Uterus (tissue), 3 donors: ENCODE measurements at regions not wholly inside any gene's neighbourhood (a gene's known extent, or its start where the extent isn't known, plus 50 kb on each side); places are given as distances from the start of the nearest gene placed in this dataset.
"Not testable (repeated sequence)": the region's sequence is repeated elsewhere in the genome, so short reads cannot be mapped to it uniquely, and the experiment has no call there.

ENCODE experiments used
- DNase-seq, 2 donors: peaks; one replicate each; pipeline ENCODE4 v3.0.0-alpha.2; 2019 to 2020
- H3K27ac ChIP-seq, 2 donors: fragments of 200-600 bp; sonication (generic); 1 replicate in 1 of 2; 2 replicates in 1 of 2; pipeline ENCODE4 v1.5.1; 2016 to 2018
- H3K27me3 ChIP-seq, 2 donors: fragments of 200-600 bp; sonication (generic); one replicate each; pipeline ENCODE4 v1.5.1; 2018 to 2019; ENCODE audit warnings: control low read depth in 1 of 2
- H3K36me3 ChIP-seq, 2 donors: fragments of 200-600 bp; sonication (generic); one replicate each; pipeline ENCODE4 v1.5.1; 2019; ENCODE audit warnings: control low read depth in 1 of 2
- H3K4me1 ChIP-seq, 2 donors: fragments of 200-600 bp; sonication (generic); one replicate each; pipeline ENCODE4 v1.5.1; 2018 to 2019; ENCODE audit warnings: control low read depth in 1 of 2
- H3K4me3 ChIP-seq, 2 donors: fragments of 200-600 bp; sonication (generic); 1 replicate in 1 of 2; 2 replicates in 1 of 2; pipeline ENCODE4 v1.5.1; 2018 to 2019; ENCODE audit warnings: mild to moderate bottlenecking in 1 of 2
- H3K9me3 ChIP-seq, 2 donors: fragments of 200-600 bp; sonication (generic); one replicate each; pipeline ENCODE4 v1.5.1; 2019; ENCODE audit warnings: control low read depth in 1 of 2
- POLR2A ChIP-seq, 2 donors: fragments of 450-650 bp; IDR thresholded peaks; one replicate each; pipeline ENCODE4 v1.6.1; 2016; ENCODE audit warnings: antibody characterized with exemption in 2 of 2, mild to moderate bottlenecking in 1 of 2, moderate library complexity in 1 of 2
- intact Hi-C: fragments of 100-400 bp; cut with DNase I; formaldehyde crosslinking; loops from one replicate; pipeline ENCODE4 v1.15.1; 2023; ENCODE audit warnings: low total_unique reads
- TF ChIP-seq, protein P1 (sequence below), 4 experiments: fragments of 200-600 bp in 2 of 4; fragments of 450-650 bp in 2 of 4; sonication (generic) in 2 of 4; IDR thresholded peaks; one replicate each; pipeline ENCODE4 v1.5.1; 2016 to 2019; ENCODE audit warnings: antibody characterized with exemption in 4 of 4, mild to moderate bottlenecking in 2 of 4, moderate library complexity in 1 of 4
- donor health status: DM: yes; HTN: yes; CAD: no.

DNA sequence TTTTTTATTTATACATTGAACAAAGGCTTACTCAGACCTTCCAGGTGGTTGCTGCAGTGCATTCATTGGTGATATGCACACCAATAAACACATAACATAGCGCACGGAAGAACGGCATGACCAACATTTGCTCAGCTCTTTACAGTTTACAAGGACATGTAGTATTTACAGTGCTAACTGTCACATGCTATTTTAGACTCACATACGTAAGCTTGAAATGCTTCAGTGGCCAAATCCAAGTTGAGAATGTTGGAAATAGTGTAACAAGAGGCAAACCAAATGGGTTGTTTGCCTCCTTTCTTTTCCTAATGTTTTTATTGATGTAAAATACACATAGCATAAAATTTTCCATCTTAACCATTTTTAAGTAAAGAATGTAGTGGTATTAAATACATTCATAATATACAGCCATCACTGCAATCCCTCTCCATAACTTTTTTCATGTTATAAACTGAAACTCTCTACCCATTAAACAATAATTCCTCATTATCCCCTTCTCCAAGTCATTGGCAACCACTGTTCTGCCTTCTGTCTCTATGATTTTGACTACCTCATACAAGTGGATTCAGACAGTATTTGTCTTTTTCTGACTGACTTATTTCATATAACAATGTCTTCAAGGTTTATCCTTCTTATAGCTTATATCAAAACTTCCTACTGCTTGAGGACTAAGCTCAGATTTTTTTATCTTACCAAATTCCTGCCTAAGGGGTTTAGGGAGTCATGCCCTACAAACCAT lies 1722.9 kb upstream of the AGA start:
- Histone ChIP-seq H3K9me3 (no peaks in the 10 kb centered on the region), H3K36me3 (no peaks in the 10 kb centered on the region), H3K27me3 (no peaks in the 10 kb centered on the region), H3K27ac (no peak overlapping the region), H3K4me1 (no peaks in the 10 kb centered on the region), H3K4me3 (no peak overlapping the region)
- TF ChIP-seq POLR2A (IDR thresholded peaks at IDR 0.05), result no peak
- TF ChIP-seq, protein P1, sequence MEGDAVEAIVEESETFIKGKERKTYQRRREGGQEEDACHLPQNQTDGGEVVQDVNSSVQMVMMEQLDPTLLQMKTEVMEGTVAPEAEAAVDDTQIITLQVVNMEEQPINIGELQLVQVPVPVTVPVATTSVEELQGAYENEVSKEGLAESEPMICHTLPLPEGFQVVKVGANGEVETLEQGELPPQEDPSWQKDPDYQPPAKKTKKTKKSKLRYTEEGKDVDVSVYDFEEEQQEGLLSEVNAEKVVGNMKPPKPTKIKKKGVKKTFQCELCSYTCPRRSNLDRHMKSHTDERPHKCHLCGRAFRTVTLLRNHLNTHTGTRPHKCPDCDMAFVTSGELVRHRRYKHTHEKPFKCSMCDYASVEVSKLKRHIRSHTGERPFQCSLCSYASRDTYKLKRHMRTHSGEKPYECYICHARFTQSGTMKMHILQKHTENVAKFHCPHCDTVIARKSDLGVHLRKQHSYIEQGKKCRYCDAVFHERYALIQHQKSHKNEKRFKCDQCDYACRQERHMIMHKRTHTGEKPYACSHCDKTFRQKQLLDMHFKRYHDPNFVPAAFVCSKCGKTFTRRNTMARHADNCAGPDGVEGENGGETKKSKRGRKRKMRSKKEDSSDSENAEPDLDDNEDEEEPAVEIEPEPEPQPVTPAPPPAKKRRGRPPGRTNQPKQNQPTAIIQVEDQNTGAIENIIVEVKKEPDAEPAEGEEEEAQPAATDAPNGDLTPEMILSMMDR (IDR thresholded peaks at IDR 0.05), result no peak
- no peak for DNase-seq
- intact Hi-C loops, result no loop called here

DNA sequence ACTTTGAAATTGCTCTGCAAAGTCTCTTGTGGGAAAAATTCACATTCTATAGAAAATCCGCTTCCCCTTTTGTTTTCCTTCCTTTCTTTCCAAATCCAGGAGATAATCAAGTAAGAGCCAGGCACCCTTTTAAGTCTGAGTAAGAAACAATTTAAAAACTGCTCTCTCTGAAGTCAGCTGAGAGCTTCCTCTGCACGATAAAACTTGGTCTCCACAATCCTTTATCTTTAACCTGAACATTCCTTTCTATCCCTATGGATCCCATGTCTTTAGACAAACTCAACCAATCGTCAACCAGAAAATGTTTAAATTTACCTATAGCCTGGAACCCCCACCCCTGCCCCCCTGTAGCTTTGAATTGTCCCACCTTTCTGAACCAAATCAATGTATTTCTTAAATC lies 1723.6 kb upstream of the AGA start:
- H3K4me3 ChIP-seq, result no peak overlapping the region
- H3K27ac ChIP-seq, result no peak overlapping the region
- intact Hi-C loops, result no loop called here
- H3K36me3 ChIP-seq, result no peaks in the 10 kb centered on the region
- H3K4me1 ChIP-seq, result no peaks in the 10 kb centered on the region
- H3K27me3 ChIP-seq, result no peaks in the 10 kb centered on the region
- no peak for DNase-seq
- H3K9me3 ChIP-seq, result no peaks in the 10 kb centered on the region
- no peak for TF ChIP-seq POLR2A (IDR thresholded peaks at IDR 0.05)
- TF ChIP-seq, protein P1 (IDR thresholded peaks at IDR 0.05), result no peak

DNA sequence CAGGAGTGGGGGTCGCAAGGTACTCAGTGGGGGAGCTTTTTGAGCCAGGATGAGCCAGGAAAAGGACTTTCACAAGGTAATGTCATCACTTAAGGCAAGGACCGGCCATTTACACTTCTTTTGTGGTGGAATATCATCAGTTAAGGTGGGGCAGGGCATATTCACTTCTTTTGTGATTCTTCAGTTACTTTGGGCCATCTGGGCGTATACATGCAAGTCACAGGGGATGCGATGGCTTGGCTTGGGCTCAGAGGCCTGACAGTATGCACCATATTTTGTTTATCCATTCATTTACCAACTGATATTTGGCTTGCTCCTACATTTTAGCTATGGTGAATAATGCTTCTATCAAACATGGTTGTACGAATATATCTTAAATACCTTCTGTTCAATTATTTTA lies 1728.1 kb upstream of the AGA start:
- DNase-seq, H3K36me3 ChIP-seq, H3K27ac ChIP-seq, intact Hi-C loops, H3K27me3 ChIP-seq, H3K4me1 ChIP-seq, H3K4me3 ChIP-seq, H3K9me3 ChIP-seq: not testable (repeated sequence)

DNA sequence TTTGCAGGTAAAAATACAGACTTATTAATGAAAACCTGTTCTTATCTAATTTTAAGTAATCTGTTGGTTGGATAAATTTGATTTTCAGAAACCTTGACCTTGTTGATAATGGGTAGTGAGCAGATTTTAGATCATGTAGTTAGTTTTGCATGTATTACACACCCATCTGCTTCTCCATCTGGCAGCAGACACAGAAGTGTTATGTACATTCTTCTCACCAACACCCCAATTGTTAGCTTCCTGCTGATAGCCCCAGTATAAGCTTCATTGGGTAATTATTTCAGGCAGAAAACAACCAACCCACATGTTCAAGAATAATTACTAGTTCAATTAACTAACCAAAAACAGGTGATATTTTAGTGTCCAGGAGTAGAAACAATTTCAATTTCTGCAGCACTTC lies 1740.5 kb upstream of the AGA start:
- intact Hi-C loops, result no loop called here
- Histone ChIP-seq H3K4me3 (no peak overlapping the region), H3K9me3 (no peaks in the 10 kb centered on the region), H3K27ac (no peak overlapping the region), H3K27me3 (no peaks in the 10 kb centered on the region), H3K36me3 (no peaks in the 10 kb centered on the region), H3K4me1 (no peaks in the 10 kb centered on the region)
- TF ChIP-seq, protein P1 (IDR thresholded peaks at IDR 0.05), result no peak
- no peak for TF ChIP-seq POLR2A (IDR thresholded peaks at IDR 0.05)
- no peak for DNase-seq

DNA sequence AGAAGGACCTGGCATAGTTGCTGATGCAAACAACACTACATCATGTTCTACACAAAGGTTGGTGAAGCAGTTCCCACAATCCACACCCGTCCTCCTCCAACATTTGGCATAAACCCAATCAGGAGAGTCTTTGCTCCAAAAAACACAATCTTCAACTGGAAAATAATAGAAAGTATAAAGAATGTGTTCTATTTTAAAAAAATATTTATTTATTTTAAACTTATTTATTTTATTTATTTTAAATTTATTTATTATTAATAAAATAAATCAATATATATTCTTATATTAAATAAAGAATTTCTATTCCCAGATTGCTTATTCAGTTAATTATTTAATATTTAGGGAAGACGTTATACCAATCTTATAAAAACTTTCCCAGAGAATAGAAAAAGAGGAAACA lies 1753.7 kb upstream of the AGA start:
- Histone ChIP-seq H3K4me3 (no peak overlapping the region), H3K9me3 (no peaks in the 10 kb centered on the region), H3K27me3 (no peaks in the 10 kb centered on the region), H3K36me3 (no peaks in the 10 kb centered on the region), H3K27ac (no peak overlapping the region), H3K4me1 (no peaks in the 10 kb centered on the region)
- no peak for TF ChIP-seq POLR2A (IDR thresholded peaks at IDR 0.05)
- TF ChIP-seq, protein P1 (IDR thresholded peaks at IDR 0.05), result no peak
- intact Hi-C loops, result no loop called here
- no peak for DNase-seq

DNA sequence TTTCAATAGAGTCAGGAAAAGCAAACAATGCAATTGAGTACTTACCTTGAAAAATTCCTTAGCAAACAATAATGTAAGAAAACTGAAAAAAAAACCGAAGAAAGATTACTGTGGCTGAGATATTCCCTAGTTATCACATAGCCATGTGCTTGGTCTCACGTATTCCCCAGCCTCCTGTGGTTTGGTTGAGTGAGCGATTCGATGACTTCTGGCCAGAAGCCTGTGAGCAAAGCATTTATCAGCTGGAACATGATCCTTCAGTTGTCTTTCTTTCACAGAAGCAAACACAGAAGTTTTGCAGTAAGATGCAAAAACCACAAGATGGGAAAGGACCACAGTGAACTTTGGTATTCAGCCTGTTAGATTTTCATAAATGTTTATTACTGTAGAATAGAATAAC lies 1754.3 kb upstream of the AGA start:
- Histone ChIP-seq H3K27ac (no peak overlapping the region), H3K4me3 (no peak overlapping the region), H3K4me1 (no peaks in the 10 kb centered on the region), H3K36me3 (no peaks in the 10 kb centered on the region), H3K27me3 (no peaks in the 10 kb centered on the region), H3K9me3 (no peaks in the 10 kb centered on the region)
- TF ChIP-seq, protein P1 (IDR thresholded peaks at IDR 0.05), result no peak
- no peak for TF ChIP-seq POLR2A (IDR thresholded peaks at IDR 0.05)
- no peak for DNase-seq
- intact Hi-C loops, result no loop called here
